GM12891 (cell line): ENCODE measurements at regions not wholly inside any gene's neighbourhood (a gene's known extent, or its start where the extent isn't known, plus 50 kb on each side); places are given as distances from the start of the nearest gene placed in this dataset.

Source experiments
- POLR2A ChIP-seq: IDR thresholded peaks from 2 replicates; pipeline ENCODE4 v1.6.1; 2011; ENCODE audit warnings: low read depth, low read length, control low read depth
- POLR2AphosphoS5 ChIP-seq: IDR thresholded peaks from 2 replicates; pipeline ENCODE4 v1.6.1; 2011; ENCODE audit warnings: low read depth, low read length, control low read depth
- TAF1 ChIP-seq: IDR thresholded peaks from 2 replicates; pipeline ENCODE4 v1.6.1; 2011; ENCODE audit warnings: low read depth, low read length, control low read depth

DNA sequence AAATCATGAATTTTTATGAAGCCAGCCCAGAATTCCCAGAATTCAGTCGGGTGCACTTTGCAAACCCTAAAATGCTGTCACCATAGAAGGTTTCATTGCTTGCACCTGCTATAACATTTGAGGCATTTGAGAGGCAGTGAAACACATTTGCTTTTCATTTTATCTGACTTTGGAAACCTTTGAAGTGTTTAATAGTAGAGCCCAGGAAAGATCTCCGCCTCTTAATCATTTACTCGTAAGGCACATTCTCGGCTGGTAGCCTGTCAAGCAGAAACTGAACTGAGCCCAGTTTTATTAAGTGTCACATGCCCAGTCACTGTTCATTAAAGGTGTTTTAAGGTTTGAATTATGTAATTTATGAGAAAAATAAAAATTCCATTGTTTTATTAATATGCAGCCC is 247.6 kb downstream of the EMX2 start:
- TF ChIP-seq POLR2A (no peak), POLR2AphosphoS5 (no peak), TAF1 (no peak)
